NB4 (cell line): ENCODE measurements at regions not wholly inside any gene's neighbourhood (a gene's known extent, or its start where the extent isn't known, plus 50 kb on each side); places are given as distances from the start of the nearest gene placed in this dataset.

ENCODE experiments used
- DNase-seq: peaks from one replicate; pipeline ENCODE4 v3.0.0; 2010; ENCODE audit warnings: low read depth
- H3K4me3 ChIP-seq: one replicate; pipeline ENCODE4 v1.5.1; 2011; ENCODE audit warnings: mild to moderate bottlenecking, low read depth, low read length, moderate library complexity
- MYC ChIP-seq: IDR thresholded peaks from 2 replicates; pipeline ENCODE4 v1.6.1; 2011; ENCODE audit warnings: low read depth, low read length
- POLR2A ChIP-seq: IDR thresholded peaks from 2 replicates; pipeline ENCODE4 v1.6.1; 2011; ENCODE audit warnings: mild to moderate bottlenecking; ENCODE audit not compliant: insufficient read length; ENCODE audit errors: extremely low read depth
- TF ChIP-seq, protein P1 (sequence below): IDR thresholded peaks from one replicate; pipeline ENCODE4 v1.5.1; 2012; ENCODE audit warnings: low read depth, low read length
- TF ChIP-seq, protein P2 (sequence below): IDR thresholded peaks from 2 replicates; pipeline ENCODE4 v1.6.1; 2011; ENCODE audit warnings: low read depth, low read length

DNA sequence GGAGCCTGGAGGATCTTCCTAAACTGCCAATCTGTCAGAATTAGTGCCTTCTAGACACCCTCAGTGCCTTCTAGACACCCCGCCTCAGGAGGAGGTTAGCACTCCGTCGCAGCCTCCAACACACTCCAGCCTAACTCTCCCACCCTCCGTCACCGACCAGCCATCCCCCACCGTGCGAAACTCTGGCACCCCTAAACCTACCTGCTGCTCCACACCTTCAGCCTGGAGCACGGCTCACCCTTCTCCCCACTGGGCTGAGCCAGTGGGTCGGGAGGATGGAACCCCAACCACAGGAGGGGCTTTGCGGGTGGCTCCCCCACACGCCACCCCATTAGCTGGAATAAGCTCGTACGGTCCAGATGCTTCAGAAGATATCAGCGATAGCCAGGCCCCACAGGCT lies 468.9 kb upstream of the HS6ST1 start:
- TF ChIP-seq, protein P1, sequence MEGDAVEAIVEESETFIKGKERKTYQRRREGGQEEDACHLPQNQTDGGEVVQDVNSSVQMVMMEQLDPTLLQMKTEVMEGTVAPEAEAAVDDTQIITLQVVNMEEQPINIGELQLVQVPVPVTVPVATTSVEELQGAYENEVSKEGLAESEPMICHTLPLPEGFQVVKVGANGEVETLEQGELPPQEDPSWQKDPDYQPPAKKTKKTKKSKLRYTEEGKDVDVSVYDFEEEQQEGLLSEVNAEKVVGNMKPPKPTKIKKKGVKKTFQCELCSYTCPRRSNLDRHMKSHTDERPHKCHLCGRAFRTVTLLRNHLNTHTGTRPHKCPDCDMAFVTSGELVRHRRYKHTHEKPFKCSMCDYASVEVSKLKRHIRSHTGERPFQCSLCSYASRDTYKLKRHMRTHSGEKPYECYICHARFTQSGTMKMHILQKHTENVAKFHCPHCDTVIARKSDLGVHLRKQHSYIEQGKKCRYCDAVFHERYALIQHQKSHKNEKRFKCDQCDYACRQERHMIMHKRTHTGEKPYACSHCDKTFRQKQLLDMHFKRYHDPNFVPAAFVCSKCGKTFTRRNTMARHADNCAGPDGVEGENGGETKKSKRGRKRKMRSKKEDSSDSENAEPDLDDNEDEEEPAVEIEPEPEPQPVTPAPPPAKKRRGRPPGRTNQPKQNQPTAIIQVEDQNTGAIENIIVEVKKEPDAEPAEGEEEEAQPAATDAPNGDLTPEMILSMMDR, result no peak
- DNase-seq, result no peak
- no peak overlapping the region for H3K4me3 ChIP-seq

DNA sequence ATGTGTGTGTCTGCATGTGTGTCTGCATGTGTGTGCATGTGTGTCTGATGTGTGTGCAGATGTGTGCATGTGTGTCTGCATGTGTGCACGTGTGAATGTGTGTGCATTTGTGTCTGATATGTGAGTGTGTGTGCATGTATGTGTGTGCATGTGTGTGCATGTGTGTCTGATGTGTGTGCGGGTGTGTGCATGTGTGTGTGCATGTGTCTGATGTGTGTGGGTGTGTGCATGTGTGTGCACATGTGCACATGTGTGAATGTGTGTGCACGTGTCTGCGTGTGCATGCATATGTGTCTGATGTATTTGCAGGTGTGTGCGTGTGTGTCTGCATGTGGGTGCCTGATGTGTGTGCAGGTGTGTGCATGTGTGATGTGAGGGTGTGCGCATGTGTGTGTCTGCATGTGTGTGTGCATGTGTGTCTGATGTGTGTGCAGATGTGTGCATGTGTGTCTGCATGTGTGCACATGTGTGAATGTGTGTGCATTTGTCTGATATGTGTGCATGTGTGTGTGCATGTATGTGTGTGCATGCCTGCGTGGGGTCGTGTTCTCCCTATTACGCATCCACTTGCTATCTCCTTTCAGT lies 470.1 kb upstream of the HS6ST1 start:
- TF ChIP-seq, protein P1, result no peak
- TF ChIP-seq, protein P2, sequence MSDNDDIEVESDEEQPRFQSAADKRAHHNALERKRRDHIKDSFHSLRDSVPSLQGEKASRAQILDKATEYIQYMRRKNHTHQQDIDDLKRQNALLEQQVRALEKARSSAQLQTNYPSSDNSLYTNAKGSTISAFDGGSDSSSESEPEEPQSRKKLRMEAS, result no peak
- TF ChIP-seq POLR2A (no peak), MYC (no peak)
- no peak for DNase-seq
- no peak overlapping the region for H3K4me3 ChIP-seq

GRCh38 chr2:128789221-128789620 lies 470.6 kb upstream of the HS6ST1 start:
- DNase-seq, result no peak
- H3K4me3 ChIP-seq, result no peak overlapping the region
- no peak for TF ChIP-seq POLR2A
- TF ChIP-seq, protein P2, result no peak
- TF ChIP-seq, protein P1, result no peak
- no peak for TF ChIP-seq MYC

- no peak for DNase-seq
- TF ChIP-seq, protein P1, result no peak
- H3K4me3 ChIP-seq, result no peak overlapping the region
Measured at GRCh38 chr2:128789776-128790455, 471.2 kb upstream of the HS6ST1 start.

- TF ChIP-seq, protein P1, result no peak
- TF ChIP-seq MYC (no peak), POLR2A (no peak)
- TF ChIP-seq, protein P2, result no peak
- H3K4me3 ChIP-seq, result no peak overlapping the region
- DNase-seq, result no peak
Measured at GRCh38 chr2:128790541-128791001, 471.9 kb upstream of the HS6ST1 start.
